22Rv1 (cell line): ENCODE measurements at regions not wholly inside any gene's neighbourhood (a gene's known extent, or its start where the extent isn't known, plus 50 kb on each side); places are given as distances from the start of the nearest gene placed in this dataset.
"Not testable (repeated sequence)": the region's sequence is repeated elsewhere in the genome, so short reads cannot be mapped to it uniquely, and the experiment has no call there.

Source experiments
- H3K27ac ChIP-seq: fragments of 450-650 bp; 2 replicates; pipeline ENCODE4 v1.5.1; 2017
- ZFX ChIP-seq: fragments of 450-650 bp; IDR thresholded peaks from 2 replicates; pipeline ENCODE4 v1.6.1; 2017; ENCODE audit warnings: antibody characterized with exemption, borderline replicate concordance
- TF ChIP-seq, protein P1 (sequence below): fragments of 450-650 bp; IDR thresholded peaks from 2 replicates; pipeline ENCODE4 v1.5.1; 2017; ENCODE audit warnings: mild to moderate bottlenecking

DNA sequence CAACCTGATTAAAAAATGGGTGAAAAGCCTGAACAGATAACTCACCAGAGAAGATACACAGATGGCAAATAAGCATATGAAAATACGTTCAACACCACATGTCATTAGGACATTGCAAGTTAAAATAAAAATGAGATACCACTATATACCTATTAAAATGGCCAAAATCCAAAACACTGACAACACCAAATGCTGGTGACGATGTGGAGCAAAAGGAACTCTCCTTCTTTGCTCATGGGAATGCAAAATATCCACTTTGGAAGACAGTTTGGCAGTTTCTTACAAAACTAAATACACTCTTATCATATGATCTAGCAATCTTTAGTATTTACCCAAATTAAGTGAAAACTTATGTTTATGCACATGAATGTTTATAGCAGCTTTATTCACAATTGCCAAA lies 100.5 kb upstream of the ARID1B start:
- no peak for TF ChIP-seq ZFX
- TF ChIP-seq, protein P1, sequence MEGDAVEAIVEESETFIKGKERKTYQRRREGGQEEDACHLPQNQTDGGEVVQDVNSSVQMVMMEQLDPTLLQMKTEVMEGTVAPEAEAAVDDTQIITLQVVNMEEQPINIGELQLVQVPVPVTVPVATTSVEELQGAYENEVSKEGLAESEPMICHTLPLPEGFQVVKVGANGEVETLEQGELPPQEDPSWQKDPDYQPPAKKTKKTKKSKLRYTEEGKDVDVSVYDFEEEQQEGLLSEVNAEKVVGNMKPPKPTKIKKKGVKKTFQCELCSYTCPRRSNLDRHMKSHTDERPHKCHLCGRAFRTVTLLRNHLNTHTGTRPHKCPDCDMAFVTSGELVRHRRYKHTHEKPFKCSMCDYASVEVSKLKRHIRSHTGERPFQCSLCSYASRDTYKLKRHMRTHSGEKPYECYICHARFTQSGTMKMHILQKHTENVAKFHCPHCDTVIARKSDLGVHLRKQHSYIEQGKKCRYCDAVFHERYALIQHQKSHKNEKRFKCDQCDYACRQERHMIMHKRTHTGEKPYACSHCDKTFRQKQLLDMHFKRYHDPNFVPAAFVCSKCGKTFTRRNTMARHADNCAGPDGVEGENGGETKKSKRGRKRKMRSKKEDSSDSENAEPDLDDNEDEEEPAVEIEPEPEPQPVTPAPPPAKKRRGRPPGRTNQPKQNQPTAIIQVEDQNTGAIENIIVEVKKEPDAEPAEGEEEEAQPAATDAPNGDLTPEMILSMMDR: no peak
- no peak overlapping the region for H3K27ac ChIP-seq

DNA sequence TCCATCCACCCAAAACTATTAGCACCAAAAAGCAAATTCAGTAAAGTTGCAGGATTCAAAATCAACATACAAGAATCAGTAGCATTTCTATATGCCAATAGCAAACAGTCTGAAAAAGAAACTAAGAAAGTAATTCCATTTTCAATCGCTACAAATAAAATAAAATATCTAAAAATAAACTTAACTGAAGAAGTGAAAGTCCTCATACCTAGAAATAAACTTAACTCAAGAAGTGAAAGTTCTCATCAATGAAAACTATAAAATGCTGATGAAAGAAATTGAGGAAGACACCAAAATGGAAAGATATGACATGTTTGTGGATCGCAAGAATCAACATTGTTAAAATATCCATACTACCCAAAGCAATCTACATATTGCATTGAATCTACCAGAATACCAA lies 103.0 kb upstream of the ARID1B start:
- TF ChIP-seq, protein P1: no peak
- TF ChIP-seq ZFX: no peak
- no peak overlapping the region for H3K27ac ChIP-seq

DNA sequence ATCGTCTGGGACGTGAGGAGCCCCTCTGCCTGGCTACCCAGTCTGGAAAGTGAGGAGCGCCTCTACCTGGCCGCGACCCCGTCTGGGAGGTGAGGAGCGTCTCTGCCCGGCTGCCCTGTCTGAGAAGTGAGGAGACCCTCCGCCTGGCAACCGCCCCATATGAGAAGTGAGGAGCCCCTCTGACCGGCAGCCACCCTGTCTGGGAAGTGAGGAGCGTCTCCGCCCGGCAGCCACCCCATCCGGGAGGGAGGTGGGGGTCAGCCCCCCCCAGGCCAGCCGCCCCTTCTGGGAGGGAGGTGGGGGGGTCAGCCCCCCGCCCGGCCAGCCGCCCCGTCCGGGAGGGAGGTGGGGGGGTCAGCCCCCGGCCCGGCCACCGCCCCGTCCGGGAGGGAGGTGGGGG lies 107.1 kb upstream of the ARID1B start:
- not testable (repeated sequence) for H3K27ac ChIP-seq

DNA sequence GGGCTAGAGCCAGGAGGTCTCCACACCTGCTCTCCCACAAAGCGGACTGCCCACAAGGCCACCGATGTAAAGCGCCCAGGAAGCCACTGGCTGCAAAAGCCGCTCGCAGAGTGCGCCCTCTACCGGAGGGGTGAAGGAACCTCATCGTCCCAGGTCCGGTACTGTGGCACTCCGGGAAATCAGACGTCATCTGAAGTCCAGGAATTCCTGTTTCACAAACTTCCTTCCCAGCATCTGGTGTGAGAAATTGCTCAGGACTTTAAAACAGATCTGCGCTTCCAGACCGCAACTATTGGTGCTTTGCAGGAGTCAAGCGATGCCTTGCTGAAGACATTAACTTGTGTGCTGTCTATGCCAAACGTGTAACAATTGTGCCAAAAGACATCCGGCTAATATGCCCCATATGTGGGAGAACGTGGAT lies 115.1 kb upstream of the ARID1B start:
- no peak overlapping the region for H3K27ac ChIP-seq
- TF ChIP-seq, protein P1: peak; percentile 97
- no peak for TF ChIP-seq ZFX

DNA sequence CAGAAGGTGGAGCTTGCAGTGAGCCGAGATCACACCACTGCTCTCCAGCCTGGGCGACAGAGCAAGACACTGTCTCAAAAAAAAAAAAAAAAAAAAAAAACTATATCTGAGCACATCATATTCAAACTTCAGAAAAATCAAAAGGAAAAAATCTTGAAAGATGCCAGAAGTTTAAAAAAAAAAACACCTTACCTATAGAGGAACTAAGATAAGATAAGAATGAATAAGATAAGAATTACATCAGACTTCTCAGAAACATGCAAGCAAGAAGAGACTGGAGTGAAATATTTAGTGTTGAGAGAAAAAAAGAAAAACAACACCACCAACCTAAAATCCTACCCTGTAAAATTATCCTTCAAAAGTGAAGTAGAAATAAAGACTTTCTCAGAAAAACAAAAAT lies 116.8 kb upstream of the ARID1B start:
- TF ChIP-seq ZFX: no peak
- TF ChIP-seq, protein P1: no peak
- H3K27ac ChIP-seq: no peak overlapping the region

DNA sequence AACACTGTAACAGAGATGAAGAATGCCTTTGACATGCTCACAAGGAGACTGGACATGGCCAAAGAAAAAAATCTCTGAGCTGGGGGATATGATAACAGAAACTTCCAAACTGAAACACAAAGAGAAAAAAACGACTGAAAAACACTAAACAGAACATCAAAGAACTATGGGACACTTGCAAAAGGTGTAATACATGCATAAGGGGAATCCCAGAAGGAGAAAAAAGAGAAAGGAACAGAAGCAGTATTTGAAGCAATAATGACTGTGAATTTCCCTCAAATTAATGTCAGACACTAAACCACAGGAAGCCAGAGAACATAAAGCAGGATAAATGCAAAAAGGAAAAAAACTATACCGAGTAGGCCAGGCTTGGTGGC lies 117.4 kb upstream of the ARID1B start:
- no peak for TF ChIP-seq ZFX
- TF ChIP-seq, protein P1: no peak
- H3K27ac ChIP-seq: no peak overlapping the region

DNA sequence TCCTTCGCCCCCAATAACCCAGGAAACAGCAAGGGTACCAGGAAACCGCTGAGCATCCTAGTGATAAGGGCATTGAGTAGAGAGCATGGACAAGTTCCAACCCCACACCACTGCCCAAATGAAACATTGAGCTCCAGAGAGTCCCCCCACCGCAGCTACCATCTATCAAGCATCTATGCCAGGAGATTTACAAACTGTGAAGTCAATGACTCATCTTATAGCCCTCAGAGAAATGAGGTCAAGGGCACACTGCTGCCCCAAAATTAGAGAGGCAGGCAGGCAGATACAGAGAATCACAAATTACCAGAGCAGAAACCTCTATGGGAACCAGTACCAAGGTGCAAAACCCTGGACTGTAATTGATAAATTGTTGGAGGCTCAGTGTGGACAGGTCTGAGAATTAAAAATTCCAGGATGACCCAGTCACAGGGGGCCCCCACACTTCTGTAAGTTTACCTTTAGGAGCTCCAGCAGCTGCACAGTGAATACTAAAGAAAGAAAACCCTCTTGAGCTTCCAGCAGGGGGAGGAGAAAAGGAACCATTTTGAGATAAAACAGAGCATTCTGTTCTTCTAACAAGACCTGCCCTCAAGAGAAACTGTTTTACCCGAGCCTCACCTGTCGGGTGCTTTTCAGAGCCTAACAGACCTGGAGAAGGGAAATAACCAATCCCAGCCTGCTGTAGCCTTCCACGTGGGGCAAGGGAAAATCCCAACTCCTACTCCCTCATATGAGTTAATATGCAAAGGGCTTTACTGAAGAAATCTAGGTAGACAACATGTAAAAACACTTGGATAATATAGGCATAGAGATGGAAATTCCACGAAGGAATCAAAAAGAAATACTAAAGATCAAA lies 118.0 kb upstream of the ARID1B start:
- H3K27ac ChIP-seq: no peak overlapping the region
- no peak for TF ChIP-seq ZFX
- TF ChIP-seq, protein P1: no peak
